HG02759 (cell line): ENCODE measurements at regions not wholly inside any gene's neighbourhood (a gene's known extent, or its start where the extent isn't known, plus 50 kb on each side); places are given as distances from the start of the nearest gene placed in this dataset.

Source experiments
- ATAC-seq: cut with Tn5 transposase; IDR thresholded peaks from one replicate; pipeline ENCODE4 v1.9.1; 2021; ENCODE audit warnings: mild to moderate bottlenecking, moderate library complexity; ENCODE audit not compliant: unreplicated experiment

- ATAC-seq, result no peak
Measured at GRCh38 chr1:38242506-38242905, 195.9 kb upstream of the POU3F1 start.

- no peak for ATAC-seq
Measured at GRCh38 chr1:38241594-38242334, 195.2 kb upstream of the POU3F1 start.

GRCh38 chr1:38240618-38241017, 194.0 kb upstream of the POU3F1 start:
- ATAC-seq, result no peak

- no peak for ATAC-seq
Measured at GRCh38 chr1:38239258-38239835, 192.8 kb upstream of the POU3F1 start.

- no peak for ATAC-seq
Measured at GRCh38 chr1:38238294-38238693, 191.7 kb upstream of the POU3F1 start.

- ATAC-seq, result no peak
Measured at GRCh38 chr1:38235705-38236104, 189.1 kb upstream of the POU3F1 start.

- no peak for ATAC-seq
Measured at GRCh38 chr1:38231941-38232340, 185.3 kb upstream of the POU3F1 start.

- ATAC-seq, result no peak
Measured at GRCh38 chr1:38228718-38229117, 182.1 kb upstream of the POU3F1 start.

- ATAC-seq, result no peak
Measured at GRCh38 chr1:38225745-38226144, 179.2 kb upstream of the POU3F1 start.

- ATAC-seq, result no peak
Measured at GRCh38 chr1:38223391-38223790, 176.8 kb upstream of the POU3F1 start.

GRCh38 chr1:38222891-38223290, 176.3 kb upstream of the POU3F1 start:
- no peak for ATAC-seq

- no peak for ATAC-seq
Measured at GRCh38 chr1:38221006-38221649, 174.5 kb upstream of the POU3F1 start.

GRCh38 chr1:38217316-38217715, 170.7 kb upstream of the POU3F1 start:
- ATAC-seq, result no peak

- ATAC-seq, result no peak
Measured at GRCh38 chr1:38213646-38214434, 167.2 kb upstream of the POU3F1 start.

- ATAC-seq, result no peak
Measured at GRCh38 chr1:38210895-38211177, 164.2 kb upstream of the POU3F1 start.

GRCh38 chr1:38210021-38210894, 163.7 kb upstream of the POU3F1 start:
- no peak for ATAC-seq

GRCh38 chr1:38208716-38209632, 162.4 kb upstream of the POU3F1 start:
- no peak for ATAC-seq

GRCh38 chr1:38207906-38208305, 161.3 kb upstream of the POU3F1 start:
- no peak for ATAC-seq

- no peak for ATAC-seq
Measured at GRCh38 chr1:38207275-38207674, 160.7 kb upstream of the POU3F1 start.

- no peak for ATAC-seq
Measured at GRCh38 chr1:38204698-38205097, 158.1 kb upstream of the POU3F1 start.
